Smooth muscle cell (in vitro differentiated cells): ENCODE measurements at regions not wholly inside any gene's neighbourhood (a gene's known extent, or its start where the extent isn't known, plus 50 kb on each side); places are given as distances from the start of the nearest gene placed in this dataset.

Source experiments
- DNase-seq: peaks from one replicate; lab custom pipeline; 2025; ENCODE audit not compliant: unreplicated experiment; lab: John Stamatoyannopoulos, UW
- H2AFZ ChIP-seq: fragments of 200-600 bp; sonication (generic); 2 replicates; pipeline ENCODE4 v1.6.0; 2016; ENCODE audit warnings: antibody characterized with exemption, low read depth, mild to moderate bottlenecking
- H3F3A ChIP-seq: fragments of 200-600 bp; sonication (generic); 2 replicates; pipeline ENCODE4 v1.6.0; 2017; ENCODE audit warnings: antibody characterized with exemption, low read depth
- H3K27ac ChIP-seq: fragments of 200-600 bp; sonication (generic); 2 replicates; pipeline ENCODE4 v1.5.1; 2016; ENCODE audit warnings: low read depth, mild to moderate bottlenecking
- H3K27me3 ChIP-seq: fragments of 200-600 bp; sonication (generic); 2 replicates; pipeline ENCODE4 v1.6.1; 2016; ENCODE audit warnings: low read depth, mild to moderate bottlenecking
- H3K36me3 ChIP-seq: fragments of 200-600 bp; sonication (generic); 2 replicates; pipeline ENCODE4 v1.5.1; 2016; ENCODE audit warnings: low read depth
- H3K4me1 ChIP-seq: fragments of 200-600 bp; sonication (generic); 2 replicates; pipeline ENCODE4 v1.5.1; 2016; ENCODE audit warnings: low read depth
- H3K4me2 ChIP-seq: fragments of 200-600 bp; sonication (generic); 2 replicates; pipeline ENCODE4 v1.6.0; 2016; ENCODE audit warnings: mild to moderate bottlenecking
- H3K4me3 ChIP-seq: fragments of 200-600 bp; sonication (generic); 2 replicates; pipeline ENCODE4 v1.5.1; 2016; ENCODE audit warnings: mild to moderate bottlenecking
- H3K79me2 ChIP-seq: fragments of 200-600 bp; sonication (generic); 2 replicates; pipeline ENCODE4 v1.6.0; 2016; ENCODE audit warnings: low read depth, mild to moderate bottlenecking
- H3K9ac ChIP-seq: fragments of 200-600 bp; sonication (generic); 2 replicates; pipeline ENCODE4 v1.6.0; 2016; ENCODE audit warnings: low read depth
- H3K9me3 ChIP-seq: fragments of 200-600 bp; sonication (generic); replicated peaks from 2 replicates; pipeline ENCODE4 v1.5.1; 2016; ENCODE audit warnings: low read depth
- H4K20me1 ChIP-seq: fragments of 200-600 bp; sonication (generic); 2 replicates; pipeline ENCODE4 v1.6.0; 2016; ENCODE audit warnings: low read depth
- WGBS: methylation state at CpG from one replicate; pipeline ENCODE4 v1.1.7; 2016; ENCODE audit warnings: low lambda C conversion rate; 5-methylcytosine and 5-hydroxymethylcytosine counted together
- TF ChIP-seq, protein P1 (sequence below): fragments of 200-600 bp; sonication (generic); IDR thresholded peaks from 2 replicates; pipeline ENCODE4 v1.5.1; 2017; ENCODE audit warnings: borderline replicate concordance, mild to moderate bottlenecking, antibody characterized with exemption; ENCODE audit not compliant: insufficient read depth, poor library complexity, severe bottlenecking

DNA sequence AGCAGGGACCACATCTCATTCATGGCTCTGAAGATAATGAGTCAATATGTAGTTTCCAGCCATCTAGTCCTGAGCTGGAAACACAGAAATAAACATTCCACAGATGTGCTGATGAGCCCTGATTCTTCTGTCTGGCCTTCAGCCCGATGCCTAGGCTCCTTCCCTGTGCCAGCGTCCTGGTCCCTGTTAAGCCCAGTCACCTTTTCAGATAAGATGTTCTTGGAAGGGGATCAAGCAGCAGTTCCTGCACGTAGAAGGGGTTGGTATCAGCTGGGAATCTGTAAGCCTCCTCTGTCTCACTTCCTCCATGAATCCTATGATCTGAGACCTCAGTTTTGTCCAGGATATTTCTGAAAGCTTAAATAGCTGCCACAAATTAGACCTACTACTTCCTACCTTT, 149.3 kb downstream of the TTC32 start:
- Histone ChIP-seq H3K27me3 (peaks cover 22% of the 10 kb centered on the region), H3K9me3 (no peaks in the 10 kb centered on the region), H3K79me2 (no peaks in the 10 kb centered on the region), H3K4me3 (no peak overlapping the region), H2AFZ (no peak overlapping the region), H3K36me3 (no peaks in the 10 kb centered on the region), H3K4me1 (no peaks in the 10 kb centered on the region), H3K27ac (no peak overlapping the region), H3F3A (no peaks in the 10 kb centered on the region), H3K4me2 (no peak overlapping the region), H3K9ac (no peak overlapping the region), H4K20me1 (no peaks in the 10 kb centered on the region)
- no peak for DNase-seq
- TF ChIP-seq, protein P1, sequence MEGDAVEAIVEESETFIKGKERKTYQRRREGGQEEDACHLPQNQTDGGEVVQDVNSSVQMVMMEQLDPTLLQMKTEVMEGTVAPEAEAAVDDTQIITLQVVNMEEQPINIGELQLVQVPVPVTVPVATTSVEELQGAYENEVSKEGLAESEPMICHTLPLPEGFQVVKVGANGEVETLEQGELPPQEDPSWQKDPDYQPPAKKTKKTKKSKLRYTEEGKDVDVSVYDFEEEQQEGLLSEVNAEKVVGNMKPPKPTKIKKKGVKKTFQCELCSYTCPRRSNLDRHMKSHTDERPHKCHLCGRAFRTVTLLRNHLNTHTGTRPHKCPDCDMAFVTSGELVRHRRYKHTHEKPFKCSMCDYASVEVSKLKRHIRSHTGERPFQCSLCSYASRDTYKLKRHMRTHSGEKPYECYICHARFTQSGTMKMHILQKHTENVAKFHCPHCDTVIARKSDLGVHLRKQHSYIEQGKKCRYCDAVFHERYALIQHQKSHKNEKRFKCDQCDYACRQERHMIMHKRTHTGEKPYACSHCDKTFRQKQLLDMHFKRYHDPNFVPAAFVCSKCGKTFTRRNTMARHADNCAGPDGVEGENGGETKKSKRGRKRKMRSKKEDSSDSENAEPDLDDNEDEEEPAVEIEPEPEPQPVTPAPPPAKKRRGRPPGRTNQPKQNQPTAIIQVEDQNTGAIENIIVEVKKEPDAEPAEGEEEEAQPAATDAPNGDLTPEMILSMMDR, result no peak
- WGBS, result 74% methylated on average over 3 of the region's 3 CpGs

DNA sequence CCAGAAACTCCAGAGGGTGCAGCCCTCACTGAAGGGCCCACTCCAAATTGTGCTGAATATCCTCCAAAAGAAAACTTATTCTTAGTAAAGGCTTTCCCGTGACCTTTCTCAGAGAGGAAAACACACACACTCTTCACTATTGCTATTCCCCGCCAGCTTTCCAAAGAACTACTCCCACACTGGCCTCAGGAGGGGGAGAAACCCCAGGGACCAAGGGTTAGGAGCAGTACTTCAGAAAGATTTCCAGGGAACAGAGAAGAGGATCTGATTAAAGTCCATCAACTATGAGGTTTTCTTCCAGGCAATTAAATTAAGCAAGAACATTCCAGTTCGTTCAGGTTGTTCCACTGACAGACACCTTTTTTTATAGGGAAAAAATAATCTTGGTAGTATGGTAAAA, 150.2 kb downstream of the TTC32 start:
- H4K20me1 ChIP-seq, result no peaks in the 10 kb centered on the region
- no peak overlapping the region for H3K4me2 ChIP-seq
- peaks cover 22% of the 10 kb centered on the region for H3K27me3 ChIP-seq
- H3K27ac ChIP-seq, result no peak overlapping the region
- no peak for DNase-seq
- no peak overlapping the region for H2AFZ ChIP-seq
- 85% methylated on average over 3 of the region's 3 CpGs for WGBS
- no peaks in the 10 kb centered on the region for H3K9me3 ChIP-seq
- no peaks in the 10 kb centered on the region for H3K36me3 ChIP-seq
- no peak overlapping the region for H3K4me3 ChIP-seq
- H3F3A ChIP-seq, result no peaks in the 10 kb centered on the region
- no peak overlapping the region for H3K9ac ChIP-seq
- no peaks in the 10 kb centered on the region for H3K4me1 ChIP-seq
- no peaks in the 10 kb centered on the region for H3K79me2 ChIP-seq
- TF ChIP-seq, protein P1, result no peak

DNA sequence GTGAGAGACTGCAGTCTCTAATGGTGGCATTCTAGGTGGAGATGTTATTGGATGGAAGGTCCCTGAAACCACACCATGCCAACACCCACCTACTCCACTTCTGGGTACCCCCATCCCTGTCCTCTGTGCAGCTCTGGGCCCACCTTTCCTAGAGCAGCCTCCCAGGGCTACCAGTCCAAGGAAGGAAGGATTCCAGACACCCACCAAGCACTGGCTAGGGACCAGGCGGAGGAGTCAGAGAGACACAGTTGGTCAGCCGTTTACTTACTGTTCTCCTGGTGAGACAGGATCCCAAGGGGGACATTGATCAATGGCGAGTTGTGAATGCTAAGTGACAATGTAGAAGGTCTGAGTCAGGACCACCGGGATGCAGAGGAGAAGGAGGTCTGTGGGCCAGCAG, 151.6 kb downstream of the TTC32 start:
- no peaks in the 10 kb centered on the region for H3K9me3 ChIP-seq
- H3F3A ChIP-seq, result no peaks in the 10 kb centered on the region
- no peaks in the 10 kb centered on the region for H3K36me3 ChIP-seq
- no peaks in the 10 kb centered on the region for H4K20me1 ChIP-seq
- H3K4me1 ChIP-seq, result no peaks in the 10 kb centered on the region
- TF ChIP-seq, protein P1, result no peak
- no peaks in the 10 kb centered on the region for H3K79me2 ChIP-seq
- no peak overlapping the region for H2AFZ ChIP-seq
- no peak overlapping the region for H3K4me3 ChIP-seq
- 85% methylated on average over 4 of the region's 4 CpGs for WGBS
- no peak for DNase-seq
- no peak overlapping the region for H3K4me2 ChIP-seq
- no peak overlapping the region for H3K27ac ChIP-seq
- H3K27me3 ChIP-seq, result peaks cover 15% of the 10 kb centered on the region
- H3K9ac ChIP-seq, result no peak overlapping the region

DNA sequence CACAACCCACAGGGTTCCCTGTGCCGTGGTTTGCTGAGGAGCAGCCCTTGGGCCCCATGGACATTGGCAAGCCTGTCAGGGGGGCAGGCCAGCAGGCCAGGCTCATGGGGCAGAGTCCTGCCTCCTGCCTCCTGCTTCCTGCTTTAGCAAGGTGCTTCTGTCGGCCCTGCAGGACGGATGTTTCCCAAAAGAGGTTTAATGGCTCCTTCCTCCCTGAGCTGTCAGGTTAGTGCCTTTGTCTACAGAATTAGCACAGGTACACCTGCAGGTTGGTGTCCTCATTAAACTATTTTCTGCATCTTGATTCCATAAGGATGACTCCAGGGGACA, 152.3 kb downstream of the TTC32 start:
- Histone ChIP-seq H3F3A (no peaks in the 10 kb centered on the region), H2AFZ (no peak overlapping the region), H3K27ac (no peak overlapping the region), H3K9ac (no peak overlapping the region), H3K4me3 (no peak overlapping the region), H3K4me2 (no peak overlapping the region), H3K27me3 (peaks cover 16% of the 10 kb centered on the region), H3K4me1 (no peaks in the 10 kb centered on the region), H3K79me2 (no peaks in the 10 kb centered on the region), H3K9me3 (no peaks in the 10 kb centered on the region), H3K36me3 (no peaks in the 10 kb centered on the region), H4K20me1 (no peaks in the 10 kb centered on the region)
- no peak for DNase-seq
- TF ChIP-seq, protein P1, result no peak
- WGBS, result 88% methylated on average over 3 of the region's 3 CpGs
